ENCODE measurements at regions not wholly inside any gene's neighbourhood (a gene's known extent, or its start where the extent isn't known, plus 50 kb on each side); places are given as distances from the start of the nearest gene placed in this dataset.

GRCh38 chr4:32061916-32062315 is 1341.7 kb downstream of the PCDH7 start:
- Histone ChIP-seq H3K9me3 (ENCODE audit: low read length) (no peaks in the 10 kb centered on the region), H3K4me3 (ENCODE audit: low read depth, low read length, poor library complexity, severe bottlenecking) (no peak overlapping the region), H3K27ac (ENCODE audit: low read depth, low read length, poor library complexity, severe bottlenecking) (no peak overlapping the region), H3K4me1 (ENCODE audit: insufficient read depth, low read length, poor library complexity, severe bottlenecking) (no peaks in the 10 kb centered on the region), H3K79me2 (ENCODE audit: insufficient read depth, low read depth, low read length) (no peaks in the 10 kb centered on the region), H3K36me3 (ENCODE audit: insufficient read depth, low read length) (no peaks in the 10 kb centered on the region), H4K20me1 (ENCODE audit: insufficient read depth, low read length) (no peaks in the 10 kb centered on the region), H3K4me2 (ENCODE audit: low read length) (no peak overlapping the region), H2AFZ (ENCODE audit: low read length) (no peak overlapping the region), H3K9me2 (ENCODE audit: insufficient read depth, low read length) (no peaks in the 10 kb centered on the region)
- CTCF ChIA-PET (ENCODE audit: unreplicated experiment), result no interaction called here
- TF ChIP-seq CTCF (conservative IDR thresholded peaks at IDR 0.05; ENCODE audit: low read length) (no peak), EZH2phosphoT487 (IDR thresholded peaks at IDR 0.05; ENCODE audit: borderline replicate concordance, low read depth, low read length) (no peak)
- POLR2A ChIA-PET, result interaction anchor here (0.6 to 0.9 kb wide), 2 partner anchors 23 to 45 kb away, joined by 3 read pairs; no protein-coding TSS in a partner anchor
- intact Hi-C loops (cut with micrococcal nuclease; ENCODE audit: unreplicated experiment), result no loop called here
- BruUV-seq (replicated peaks), result no TSS peak
- DNase-seq (ENCODE audit: low spot score), result no peak

- Histone ChIP-seq H3K9me2 (ENCODE audit: insufficient read depth, low read length) (no peaks in the 10 kb centered on the region), H3K9me3 (ENCODE audit: low read length) (no peaks in the 10 kb centered on the region), H3K4me3 (ENCODE audit: low read depth, low read length, poor library complexity, severe bottlenecking) (no peak overlapping the region), H3K4me2 (ENCODE audit: low read length) (no peak overlapping the region), H3K4me1 (ENCODE audit: insufficient read depth, low read length, poor library complexity, severe bottlenecking) (no peaks in the 10 kb centered on the region), H3K27ac (ENCODE audit: low read depth, low read length, poor library complexity, severe bottlenecking) (no peak overlapping the region), H3K36me3 (ENCODE audit: insufficient read depth, low read length) (no peaks in the 10 kb centered on the region), H2AFZ (ENCODE audit: low read length) (no peak overlapping the region), H4K20me1 (ENCODE audit: insufficient read depth, low read length) (no peaks in the 10 kb centered on the region), H3K79me2 (ENCODE audit: insufficient read depth, low read depth, low read length) (no peaks in the 10 kb centered on the region)
- DNase-seq (ENCODE audit: low spot score), result no peak
- ChIA-PET CTCF (ENCODE audit: unreplicated experiment) (no interaction called here), POLR2A (interaction anchor here (0.7 kb wide), 1 partner anchor 28 kb away, joined by 3 read pairs; no protein-coding TSS in a partner anchor)
- intact Hi-C loops (cut with micrococcal nuclease; ENCODE audit: unreplicated experiment), result no loop called here
- TF ChIP-seq CTCF (conservative IDR thresholded peaks at IDR 0.05; ENCODE audit: low read length), result no peak
- no peak for TF ChIP-seq EZH2phosphoT487 (IDR thresholded peaks at IDR 0.05; ENCODE audit: borderline replicate concordance, low read depth, low read length)
- no TSS peak for BruUV-seq (replicated peaks)
Measured at GRCh38 chr4:32073542-32073941, 1353.4 kb downstream of the PCDH7 start.

- no peaks in the 10 kb centered on the region for H3K9me2 ChIP-seq (ENCODE audit: insufficient read depth, low read length)
- no peak for DNase-seq (ENCODE audit: low spot score)
- H3K9me3 ChIP-seq (ENCODE audit: low read length), result no peaks in the 10 kb centered on the region
- ChIA-PET POLR2A (no interaction called here), CTCF (ENCODE audit: unreplicated experiment) (no interaction called here)
- no peak overlapping the region for H3K4me2 ChIP-seq (ENCODE audit: low read length)
- no peak for TF ChIP-seq EZH2phosphoT487 (IDR thresholded peaks at IDR 0.05; ENCODE audit: borderline replicate concordance, low read depth, low read length)
- no peak for TF ChIP-seq CTCF (conservative IDR thresholded peaks at IDR 0.05; ENCODE audit: low read length)
- no peaks in the 10 kb centered on the region for H3K4me1 ChIP-seq (ENCODE audit: insufficient read depth, low read length, poor library complexity, severe bottlenecking)
- H3K36me3 ChIP-seq (ENCODE audit: insufficient read depth, low read length), result no peaks in the 10 kb centered on the region
- H3K79me2 ChIP-seq (ENCODE audit: insufficient read depth, low read depth, low read length), result no peaks in the 10 kb centered on the region
- BruUV-seq (replicated peaks), result no TSS peak
- no peak overlapping the region for H3K4me3 ChIP-seq (ENCODE audit: low read depth, low read length, poor library complexity, severe bottlenecking)
- no peak overlapping the region for H2AFZ ChIP-seq (ENCODE audit: low read length)
- no peak overlapping the region for H3K27ac ChIP-seq (ENCODE audit: low read depth, low read length, poor library complexity, severe bottlenecking)
- intact Hi-C loops (cut with micrococcal nuclease; ENCODE audit: unreplicated experiment), result no loop called here
- no peaks in the 10 kb centered on the region for H4K20me1 ChIP-seq (ENCODE audit: insufficient read depth, low read length)
Measured at GRCh38 chr4:32087211-32087610, 1367.0 kb downstream of the PCDH7 start.
